Breast epithelium (tissue), 4 donors: ENCODE measurements at regions not wholly inside any gene's neighbourhood (a gene's known extent, or its start where the extent isn't known, plus 50 kb on each side); places are given as distances from the start of the nearest gene placed in this dataset.

Source experiments
- DNase-seq, 2 donors: peaks; one replicate each; pipeline ENCODE4 v3.0.0-alpha.2; 2019; ENCODE audit warnings: low spot score in 2 of 2
- H3K27ac ChIP-seq, 2 donors: fragments of 200-600 bp; sonication (generic) in 1 of 2; one replicate each; pipeline ENCODE4 v1.5.1; 2016 to 2019; ENCODE audit warnings: mild to moderate bottlenecking in 1 of 2
- H3K27me3 ChIP-seq, 2 donors: fragments of 200-600 bp; sonication (generic) in 1 of 2; one replicate each; pipeline versions ENCODE4 v1.5.1 to v1.6.0; 2017 to 2019; ENCODE audit warnings: control low read depth in 1 of 2, mild to moderate bottlenecking in 1 of 2
- H3K36me3 ChIP-seq: fragments of 200-600 bp; one replicate; pipeline ENCODE4 v1.5.1; 2019
- H3K4me1 ChIP-seq, 2 donors: fragments of 200-600 bp; sonication (generic); one replicate each; pipeline ENCODE4 v1.5.1; 2016 to 2019; ENCODE audit warnings: control low read depth in 1 of 2
- H3K4me3 ChIP-seq, 3 donors: fragments of 200-600 bp; sonication (generic); 1 replicate in 2 of 3; 2 replicates in 1 of 3; pipeline ENCODE4 v1.5.1; 2016 to 2019; ENCODE audit warnings: mild to moderate bottlenecking in 3 of 3, moderate library complexity in 2 of 3
- H3K9me3 ChIP-seq, 2 donors: fragments of 200-600 bp; sonication (generic) in 1 of 2; one replicate each; pipeline ENCODE4 v1.5.1; 2016 to 2019; ENCODE audit warnings: control low read depth in 1 of 2
- CTCF ChIP-seq, 3 donors: fragments of 450-650 bp; IDR thresholded peaks; one replicate each; pipeline ENCODE4 v1.5.1; 2016 to 2017; ENCODE audit warnings: antibody characterized with exemption in 3 of 3, mild to moderate bottlenecking in 3 of 3, moderate library complexity in 3 of 3
- POLR2A ChIP-seq: fragments of 450-650 bp; IDR thresholded peaks from one replicate; pipeline ENCODE4 v1.6.1; 2016; ENCODE audit warnings: antibody characterized with exemption, mild to moderate bottlenecking, moderate library complexity
- POLR2AphosphoS5 ChIP-seq, 3 donors: sonication (generic); formaldehyde crosslinking; IDR thresholded peaks; one replicate each; pipeline ENCODE4 v1.6.1; 2017; ENCODE audit warnings: antibody characterized with exemption in 3 of 3
- intact Hi-C: fragments of 100-400 bp; cut with DNase I; formaldehyde crosslinking; loops from one replicate; pipeline ENCODE4 v1.15.1; 2023; ENCODE audit warnings: low total_unique reads

- intact Hi-C loops, result no loop called here
- no peak for DNase-seq
- Histone ChIP-seq H3K4me1 (no peaks in the 10 kb centered on the region), H3K36me3 (no peaks in the 10 kb centered on the region), H3K4me3 (no peak overlapping the region), H3K27me3 (no peaks in the 10 kb centered on the region), H3K27ac (no peak overlapping the region), H3K9me3 (no peaks in the 10 kb centered on the region)
- TF ChIP-seq POLR2AphosphoS5 (IDR thresholded peaks at IDR 0.05), result no peak
- TF ChIP-seq CTCF (IDR thresholded peaks at IDR 0.05), result no peak
These were observed 55.8 kb downstream of the DOP1B start for GRCh38 chr21:36212513-36212780.

- Histone ChIP-seq H3K27me3 (no peaks in the 10 kb centered on the region), H3K4me1 (no peaks in the 10 kb centered on the region), H3K27ac (no peak overlapping the region), H3K9me3 (no peaks in the 10 kb centered on the region), H3K36me3 (no peaks in the 10 kb centered on the region), H3K4me3 (no peak overlapping the region)
- DNase-seq, result no peak
- TF ChIP-seq POLR2A (no peak), CTCF (IDR thresholded peaks at IDR 0.05) (no peak)
- intact Hi-C loops, result no loop called here
These were observed 57.9 kb downstream of the DOP1B start for GRCh38 chr21:36214561-36214960.

- intact Hi-C loops, result no loop called here
These were observed 61.1 kb downstream of the DOP1B start for GRCh38 chr21:36217743-36218142.

GRCh38 chr21:36218691-36219090 is 62.1 kb downstream of the DOP1B start:
- DNase-seq, result no peak
- intact Hi-C loops, result no loop called here
- Histone ChIP-seq H3K4me3 (no peak overlapping the region), H3K36me3 (no peaks in the 10 kb centered on the region), H3K9me3 (no peaks in the 10 kb centered on the region), H3K27ac (no peak overlapping the region), H3K27me3 (no peaks in the 10 kb centered on the region), H3K4me1 (no peaks in the 10 kb centered on the region)
- TF ChIP-seq CTCF (IDR thresholded peaks at IDR 0.05) (no peak), POLR2AphosphoS5 (IDR thresholded peaks at IDR 0.05) (no peak), POLR2A (no peak)

More at GRCh38 chr21:36217743-36218142, 61.1 kb downstream of the DOP1B start:
- H3K27me3 ChIP-seq, result no peaks in the 10 kb centered on the region
- no peaks in the 10 kb centered on the region for H3K36me3 ChIP-seq
- no peak overlapping the region for H3K4me3 ChIP-seq
- no peak for DNase-seq
- no peak overlapping the region for H3K27ac ChIP-seq
- no peaks in the 10 kb centered on the region for H3K9me3 ChIP-seq
- no peaks in the 10 kb centered on the region for H3K4me1 ChIP-seq
- TF ChIP-seq POLR2AphosphoS5 (IDR thresholded peaks at IDR 0.05) (no peak), POLR2A (no peak), CTCF (IDR thresholded peaks at IDR 0.05) (no peak)

GRCh38 chr21:36223451-36223850 is 66.8 kb downstream of the DOP1B start:
- H3K27me3 ChIP-seq, result no peaks in the 10 kb centered on the region
- no peak overlapping the region for H3K4me3 ChIP-seq
- no peak overlapping the region for H3K27ac ChIP-seq
- no peaks in the 10 kb centered on the region for H3K9me3 ChIP-seq
- DNase-seq, result no peak
- intact Hi-C loops, result no loop called here
- no peaks in the 10 kb centered on the region for H3K4me1 ChIP-seq
- TF ChIP-seq POLR2A (no peak), CTCF (IDR thresholded peaks at IDR 0.05) (no peak), POLR2AphosphoS5 (IDR thresholded peaks at IDR 0.05) (no peak)
- H3K36me3 ChIP-seq, result no peaks in the 10 kb centered on the region
